Karpas-422 (cell line): ENCODE measurements at regions not wholly inside any gene's neighbourhood (a gene's known extent, or its start where the extent isn't known, plus 50 kb on each side); places are given as distances from the start of the nearest gene placed in this dataset.

Experiments used
- DNase-seq: peaks from one replicate; pipeline ENCODE4 v3.0.0-alpha.2; 2015
- H2AFZ ChIP-seq: fragments of 200-600 bp; sonication (generic); 2 replicates; pipeline ENCODE4 v1.6.1; 2014; ENCODE audit warnings: antibody characterized with exemption, low read length, mixed read lengths
- H3K27ac ChIP-seq: fragments of 200-600 bp; sonication (generic); 2 replicates; pipeline ENCODE4 v1.5.1; 2014; ENCODE audit warnings: mild to moderate bottlenecking, low read length, moderate library complexity
- H3K27me3 ChIP-seq: fragments of 200-600 bp; sonication (generic); 2 replicates; pipeline ENCODE4 v1.6.1; 2014; ENCODE audit warnings: low read length, mixed read lengths
- H3K36me3 ChIP-seq: fragments of 200-600 bp; sonication (generic); 2 replicates; pipeline ENCODE4 v1.6.1; 2014; ENCODE audit warnings: low read length, mixed read lengths; ENCODE audit not compliant: insufficient read depth
- H3K4me1 ChIP-seq: fragments of 200-600 bp; sonication (generic); 2 replicates; pipeline ENCODE4 v1.6.1; 2014; ENCODE audit warnings: mild to moderate bottlenecking, low read length, mixed read lengths
- H3K4me2 ChIP-seq: fragments of 200-600 bp; sonication (generic); 2 replicates; pipeline ENCODE4 v1.6.1; 2014; ENCODE audit warnings: low read length, low read depth, mild to moderate bottlenecking; ENCODE audit not compliant: poor library complexity, severe bottlenecking
- H3K4me3 ChIP-seq: fragments of 200-600 bp; sonication (generic); 2 replicates; pipeline ENCODE4 v1.5.1; 2014; ENCODE audit warnings: mild to moderate bottlenecking, antibody characterized with exemption, low read length, mixed read lengths
- H3K79me2 ChIP-seq: fragments of 200-600 bp; sonication (generic); 2 replicates; pipeline ENCODE4 v1.6.1; 2014; ENCODE audit warnings: mild to moderate bottlenecking, low read length, mixed read lengths
- H3K9ac ChIP-seq: fragments of 200-600 bp; sonication (generic); 2 replicates; pipeline ENCODE4 v1.6.0; 2014; ENCODE audit warnings: low read length
- H3K9me2 ChIP-seq: fragments of 200-600 bp; sonication (generic), shearing (Covaris generic); replicated peaks from 2 replicates; pipeline ENCODE4 v1.6.0; 2014; ENCODE audit warnings: mild to moderate bottlenecking, low read length, moderate library complexity; ENCODE audit not compliant: insufficient read depth
- H3K9me3 ChIP-seq: fragments of 300-700, 200-600 bp; sonication (generic); 2 replicates; pipeline ENCODE4 v1.6.1; 2014; ENCODE audit warnings: low read length, mixed read lengths
- H4K20me1 ChIP-seq: fragments of 200-600 bp; sonication (generic); 2 replicates; pipeline ENCODE4 v1.6.1; 2014; ENCODE audit warnings: mild to moderate bottlenecking, antibody characterized with exemption, low read length, low read depth; ENCODE audit not compliant: insufficient read depth

- no peaks in the 10 kb centered on the region for H3K9me2 ChIP-seq
- no peak for DNase-seq
Measured at GRCh38 chr11:11085580-11085979, 227.7 kb upstream of the ZBED5 start.

GRCh38 chr11:11084337-11084736 is 226.5 kb upstream of the ZBED5 start:
- H3K27me3 ChIP-seq, result no peaks in the 10 kb centered on the region
- no peak overlapping the region for H3K4me3 ChIP-seq
- H3K4me2 ChIP-seq, result no peak overlapping the region
- H2AFZ ChIP-seq, result no peak overlapping the region
- H3K9me2 ChIP-seq, result no peaks in the 10 kb centered on the region
- no peak for DNase-seq
- no peak overlapping the region for H3K9ac ChIP-seq
- H3K27ac ChIP-seq, result no peak overlapping the region
- no peaks in the 10 kb centered on the region for H4K20me1 ChIP-seq
- no peaks in the 10 kb centered on the region for H3K79me2 ChIP-seq
- H3K9me3 ChIP-seq, result no peaks in the 10 kb centered on the region
- peaks cover under 1% of the 10 kb centered on the region; the same call in 1 of the 2 replicates for H3K4me1 ChIP-seq
- H3K36me3 ChIP-seq, result no peaks in the 10 kb centered on the region

More at GRCh38 chr11:11085580-11085979, 227.7 kb upstream of the ZBED5 start:
- Histone ChIP-seq H3K27ac (no peak overlapping the region), H3K9ac (no peak overlapping the region), H3K4me3 (no peak overlapping the region), H3K27me3 (peaks cover 2% of the 10 kb centered on the region; the same call in 1 of the 2 replicates), H3K36me3 (no peaks in the 10 kb centered on the region), H3K79me2 (no peaks in the 10 kb centered on the region), H3K4me1 (peaks cover 12% of the 10 kb centered on the region), H3K4me2 (no peak overlapping the region), H2AFZ (no peak overlapping the region), H3K9me3 (no peaks in the 10 kb centered on the region), H4K20me1 (no peaks in the 10 kb centered on the region)

- no peaks in the 10 kb centered on the region for H3K9me2 ChIP-seq
- no peaks in the 10 kb centered on the region for H3K4me1 ChIP-seq
- DNase-seq, result no peak
- H3K27ac ChIP-seq, result no peak overlapping the region
- no peak overlapping the region for H3K4me2 ChIP-seq
- no peaks in the 10 kb centered on the region for H3K9me3 ChIP-seq
- H4K20me1 ChIP-seq, result no peaks in the 10 kb centered on the region
- no peaks in the 10 kb centered on the region for H3K27me3 ChIP-seq
- H3K79me2 ChIP-seq, result no peaks in the 10 kb centered on the region
- no peaks in the 10 kb centered on the region for H3K36me3 ChIP-seq
- H2AFZ ChIP-seq, result no peak overlapping the region
- H3K9ac ChIP-seq, result no peak overlapping the region
- H3K4me3 ChIP-seq, result no peak overlapping the region
Measured at GRCh38 chr11:11083441-11083840, 225.6 kb upstream of the ZBED5 start.

GRCh38 chr11:11082646-11083045 is 224.8 kb upstream of the ZBED5 start:
- Histone ChIP-seq H3K9me2 (no peaks in the 10 kb centered on the region), H3K9me3 (no peaks in the 10 kb centered on the region), H3K9ac (no peak overlapping the region), H3K4me3 (no peak overlapping the region), H4K20me1 (no peaks in the 10 kb centered on the region), H3K79me2 (no peaks in the 10 kb centered on the region), H3K36me3 (no peaks in the 10 kb centered on the region), H3K4me1 (no peaks in the 10 kb centered on the region), H3K27me3 (no peaks in the 10 kb centered on the region), H2AFZ (no peak overlapping the region), H3K4me2 (no peak overlapping the region), H3K27ac (no peak overlapping the region)
- DNase-seq, result no peak

- H4K20me1 ChIP-seq, result no peaks in the 10 kb centered on the region
- H3K4me3 ChIP-seq, result no peak overlapping the region
- H3K9ac ChIP-seq, result no peak overlapping the region
- H3K27ac ChIP-seq, result no peak overlapping the region
- H3K9me3 ChIP-seq, result no peaks in the 10 kb centered on the region
- no peak overlapping the region for H2AFZ ChIP-seq
- H3K4me2 ChIP-seq, result no peak overlapping the region
- no peaks in the 10 kb centered on the region for H3K9me2 ChIP-seq
- no peak for DNase-seq
- H3K4me1 ChIP-seq, result no peaks in the 10 kb centered on the region
- H3K27me3 ChIP-seq, result no peaks in the 10 kb centered on the region
- no peaks in the 10 kb centered on the region for H3K79me2 ChIP-seq
- no peaks in the 10 kb centered on the region for H3K36me3 ChIP-seq
Measured at GRCh38 chr11:11081776-11082175, 223.9 kb upstream of the ZBED5 start.

GRCh38 chr11:11081288-11081687 is 223.4 kb upstream of the ZBED5 start:
- Histone ChIP-seq H3K4me2 (no peak overlapping the region), H3K4me1 (no peaks in the 10 kb centered on the region), H3K9ac (no peak overlapping the region), H2AFZ (no peak overlapping the region), H3K79me2 (no peaks in the 10 kb centered on the region), H3K9me2 (no peaks in the 10 kb centered on the region), H3K4me3 (no peak overlapping the region), H3K27me3 (no peaks in the 10 kb centered on the region), H4K20me1 (no peaks in the 10 kb centered on the region), H3K36me3 (no peaks in the 10 kb centered on the region), H3K27ac (no peak overlapping the region), H3K9me3 (no peaks in the 10 kb centered on the region)
- DNase-seq, result no peak

GRCh38 chr11:11078344-11079086 is 220.7 kb upstream of the ZBED5 start:
- Histone ChIP-seq H3K4me1 (no peaks in the 10 kb centered on the region), H3K36me3 (no peaks in the 10 kb centered on the region), H2AFZ (no peak overlapping the region), H3K4me3 (no peak overlapping the region), H3K27ac (no peak overlapping the region), H3K9me2 (no peaks in the 10 kb centered on the region), H4K20me1 (no peaks in the 10 kb centered on the region), H3K9me3 (no peaks in the 10 kb centered on the region), H3K27me3 (no peaks in the 10 kb centered on the region), H3K79me2 (no peaks in the 10 kb centered on the region), H3K4me2 (no peak overlapping the region), H3K9ac (no peak overlapping the region)
- DNase-seq, result no peak

- Histone ChIP-seq H3K9me2 (no peaks in the 10 kb centered on the region), H3K79me2 (no peaks in the 10 kb centered on the region), H3K36me3 (no peaks in the 10 kb centered on the region), H4K20me1 (no peaks in the 10 kb centered on the region), H2AFZ (no peak overlapping the region), H3K4me3 (no peak overlapping the region), H3K9ac (no peak overlapping the region), H3K27me3 (no peaks in the 10 kb centered on the region), H3K4me2 (no peak overlapping the region), H3K9me3 (no peaks in the 10 kb centered on the region), H3K27ac (no peak overlapping the region), H3K4me1 (no peaks in the 10 kb centered on the region)
- DNase-seq, result no peak
Measured at GRCh38 chr11:11077898-11078297, 220.0 kb upstream of the ZBED5 start.
